OCI-LY7 (cell line): ENCODE measurements at regions not wholly inside any gene's neighbourhood (a gene's known extent, or its start where the extent isn't known, plus 50 kb on each side); places are given as distances from the start of the nearest gene placed in this dataset.
"Not testable (repeated sequence)": the region's sequence is repeated elsewhere in the genome, so short reads cannot be mapped to it uniquely, and the experiment has no call there.

ENCODE experiments used
- EZH2phosphoT487 ChIP-seq: fragments of 200-600 bp; sonication (generic); IDR thresholded peaks from 2 replicates; pipeline ENCODE4 v1.6.1; 2018; ENCODE audit warnings: low read depth, borderline replicate concordance, mild to moderate bottlenecking, mixed run types, antibody characterized with exemption, low read length, moderate library complexity, mixed read lengths
- TF ChIP-seq, protein P1 (sequence below): fragments of 200-600 bp; sonication (generic); conservative IDR thresholded peaks from 2 replicates; pipeline ENCODE4 v1.5.1; 2014; ENCODE audit warnings: mild to moderate bottlenecking, antibody characterized with exemption, low read length, moderate library complexity, mixed read lengths

DNA sequence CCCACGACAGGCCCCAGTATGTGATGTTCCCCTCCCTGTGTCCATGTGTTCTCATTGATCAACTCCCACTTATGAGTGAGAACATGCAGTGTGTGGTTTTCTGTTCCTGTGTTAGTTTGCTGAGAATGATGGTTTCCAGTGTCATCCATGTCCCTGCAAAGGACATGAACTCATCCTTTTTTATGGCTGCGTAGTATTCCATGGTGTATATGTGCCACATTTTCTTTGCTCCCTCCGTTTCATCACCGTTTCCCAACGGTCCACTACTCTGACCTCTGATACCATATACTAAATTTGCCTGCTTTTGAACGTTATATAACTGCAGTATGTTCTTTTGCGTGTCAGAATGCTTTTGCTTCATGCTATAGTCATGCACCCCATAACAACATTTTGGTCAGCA, 94.0 kb upstream of the SCAF8 start:
- TF ChIP-seq, protein P1, sequence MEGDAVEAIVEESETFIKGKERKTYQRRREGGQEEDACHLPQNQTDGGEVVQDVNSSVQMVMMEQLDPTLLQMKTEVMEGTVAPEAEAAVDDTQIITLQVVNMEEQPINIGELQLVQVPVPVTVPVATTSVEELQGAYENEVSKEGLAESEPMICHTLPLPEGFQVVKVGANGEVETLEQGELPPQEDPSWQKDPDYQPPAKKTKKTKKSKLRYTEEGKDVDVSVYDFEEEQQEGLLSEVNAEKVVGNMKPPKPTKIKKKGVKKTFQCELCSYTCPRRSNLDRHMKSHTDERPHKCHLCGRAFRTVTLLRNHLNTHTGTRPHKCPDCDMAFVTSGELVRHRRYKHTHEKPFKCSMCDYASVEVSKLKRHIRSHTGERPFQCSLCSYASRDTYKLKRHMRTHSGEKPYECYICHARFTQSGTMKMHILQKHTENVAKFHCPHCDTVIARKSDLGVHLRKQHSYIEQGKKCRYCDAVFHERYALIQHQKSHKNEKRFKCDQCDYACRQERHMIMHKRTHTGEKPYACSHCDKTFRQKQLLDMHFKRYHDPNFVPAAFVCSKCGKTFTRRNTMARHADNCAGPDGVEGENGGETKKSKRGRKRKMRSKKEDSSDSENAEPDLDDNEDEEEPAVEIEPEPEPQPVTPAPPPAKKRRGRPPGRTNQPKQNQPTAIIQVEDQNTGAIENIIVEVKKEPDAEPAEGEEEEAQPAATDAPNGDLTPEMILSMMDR = not testable (repeated sequence)
- TF ChIP-seq EZH2phosphoT487 = not testable (repeated sequence)
